ELF-1 (cell line): ENCODE measurements at regions not wholly inside any gene's neighbourhood (a gene's known extent, or its start where the extent isn't known, plus 50 kb on each side); places are given as distances from the start of the nearest gene placed in this dataset.
A peak's percentile ranks its signal among the peaks of the same experiment; 100 is the strongest.
"Not testable (repeated sequence)": the region's sequence is repeated elsewhere in the genome, so short reads cannot be mapped to it uniquely, and the experiment has no call there.

Source experiments
- DNase-seq: peaks from one replicate; pipeline ENCODE4 v3.0.0-alpha.2; 2016; ENCODE audit warnings: low read depth, low spot score

- no peak for DNase-seq
Observed at GRCh38 chr6:88499845-88500699, 333.9 kb upstream of the CNR1 start.

DNA sequence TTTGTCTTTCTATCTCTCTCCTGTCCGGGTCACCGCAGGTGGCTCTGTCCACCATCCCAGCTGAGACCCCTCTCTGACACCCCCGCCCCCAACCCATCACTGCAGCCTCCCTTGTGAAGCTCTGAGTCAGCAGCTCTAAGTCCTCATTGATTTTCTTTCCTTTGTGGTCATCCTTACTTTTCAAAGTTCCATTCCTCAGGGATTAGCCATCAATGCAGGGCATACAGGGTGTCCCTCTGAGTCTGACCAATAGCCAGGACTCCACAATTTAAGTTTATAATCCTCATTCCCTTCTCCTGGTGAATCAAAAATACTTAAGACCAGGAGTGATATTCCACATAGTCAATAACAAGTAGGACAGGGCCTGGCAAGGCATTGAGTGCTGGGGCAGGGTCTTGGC lies 333.3 kb upstream of the CNR1 start:
- DNase-seq, result no peak

- DNase-seq, result not testable (repeated sequence)
Observed at GRCh38 chr6:88497403-88497802, 331.3 kb upstream of the CNR1 start.

- DNase-seq, result no peak
Observed at GRCh38 chr6:88494401-88495140, 328.4 kb upstream of the CNR1 start.

DNA sequence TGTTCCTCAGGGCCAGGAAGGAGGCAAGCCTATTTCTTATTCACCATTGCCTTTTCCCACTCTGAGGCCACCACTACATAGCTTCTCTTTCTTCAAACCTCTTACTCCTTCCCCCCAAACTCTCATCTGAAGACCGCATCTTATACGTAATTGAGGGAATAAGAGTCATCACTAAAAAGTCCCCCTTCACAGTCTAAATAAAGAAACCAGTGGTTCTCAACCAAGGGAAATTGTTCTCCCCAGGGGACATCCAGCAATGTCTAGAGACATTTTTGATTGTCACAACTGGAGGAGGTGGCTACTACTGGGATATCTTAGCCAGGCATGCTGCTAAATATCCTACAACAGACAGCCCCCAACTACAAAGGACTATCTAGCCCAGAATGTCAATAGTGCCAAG lies 327.6 kb upstream of the CNR1 start:
- no peak for DNase-seq

DNA sequence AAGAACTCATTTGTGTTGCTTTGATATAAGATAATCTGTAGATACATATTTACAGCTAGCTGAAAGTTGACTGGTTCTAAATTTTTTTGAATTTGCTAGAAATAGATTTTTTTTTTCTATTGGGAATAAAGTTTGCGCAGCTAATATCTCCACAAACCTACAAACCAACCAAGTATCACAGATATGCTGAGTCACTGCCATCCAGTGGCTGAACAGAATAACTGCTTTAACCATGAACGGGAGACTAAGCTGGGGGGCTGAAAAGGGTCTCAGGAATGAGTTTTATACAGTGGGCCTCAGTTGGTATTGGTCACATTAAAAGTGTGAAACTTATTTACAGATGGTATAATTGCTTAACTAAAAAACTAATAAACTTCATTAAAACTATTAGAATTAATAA lies 326.7 kb upstream of the CNR1 start:
- DNase-seq, result no peak

GRCh38 chr6:88492241-88492640 lies 326.1 kb upstream of the CNR1 start:
- DNase-seq, result no peak

DNA sequence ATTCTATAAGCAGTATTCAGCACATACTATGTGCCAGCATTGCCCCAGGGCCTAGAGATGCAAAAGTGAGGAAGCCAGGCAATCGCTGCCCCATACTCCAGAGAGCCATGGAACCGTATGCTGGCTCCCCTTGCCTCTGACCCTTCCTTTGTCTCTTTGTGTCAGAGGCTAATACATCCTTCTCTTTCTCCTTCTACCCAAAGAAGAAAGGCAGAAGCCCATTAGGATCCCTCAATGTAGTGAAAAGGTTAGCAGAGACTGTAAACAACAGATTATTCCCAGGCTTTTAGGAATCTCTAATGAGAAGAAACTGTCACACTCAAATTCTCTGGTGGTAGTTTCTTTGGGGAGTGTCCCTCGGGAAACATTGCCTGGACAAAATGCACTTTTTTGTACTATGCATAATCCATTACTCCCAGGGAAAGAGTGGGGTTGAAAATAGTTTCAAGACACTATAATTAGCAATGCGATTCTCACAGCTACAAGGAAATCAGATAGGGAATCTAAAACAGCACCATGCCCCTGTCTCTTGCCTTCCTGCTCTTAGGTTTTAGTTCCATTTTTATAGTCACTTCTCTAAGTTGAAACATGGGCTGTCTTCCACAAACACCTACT lies 325.2 kb upstream of the CNR1 start:
- peak; percentile 31 for DNase-seq

GRCh38 chr6:88490908-88491264 lies 324.7 kb upstream of the CNR1 start:
- DNase-seq, result no peak

GRCh38 chr6:88490195-88490907 lies 324.2 kb upstream of the CNR1 start:
- no peak for DNase-seq

- DNase-seq, result no peak
Observed at GRCh38 chr6:88483424-88483823, 317.3 kb upstream of the CNR1 start.

GRCh38 chr6:88482465-88482864 lies 316.3 kb upstream of the CNR1 start:
- DNase-seq, result no peak

DNA sequence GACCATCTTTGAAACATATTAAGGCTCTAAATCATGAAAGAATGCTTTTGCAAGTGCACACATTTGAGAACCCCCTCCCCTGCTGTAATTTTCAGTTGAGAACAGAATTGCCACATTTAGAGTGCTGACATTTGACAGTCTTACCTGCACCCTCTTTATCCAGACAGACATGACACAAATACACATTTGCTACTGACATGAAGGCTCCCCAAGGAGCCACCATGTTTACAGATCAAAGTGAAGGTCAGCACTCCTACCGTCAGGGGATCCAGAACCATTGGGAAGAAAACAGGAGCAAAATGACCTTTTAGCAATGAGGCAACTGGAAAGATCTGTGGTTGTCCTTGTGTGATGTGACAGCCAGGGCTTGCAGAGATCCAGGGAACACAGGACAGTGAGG lies 315.4 kb upstream of the CNR1 start:
- DNase-seq, result no peak

DNA sequence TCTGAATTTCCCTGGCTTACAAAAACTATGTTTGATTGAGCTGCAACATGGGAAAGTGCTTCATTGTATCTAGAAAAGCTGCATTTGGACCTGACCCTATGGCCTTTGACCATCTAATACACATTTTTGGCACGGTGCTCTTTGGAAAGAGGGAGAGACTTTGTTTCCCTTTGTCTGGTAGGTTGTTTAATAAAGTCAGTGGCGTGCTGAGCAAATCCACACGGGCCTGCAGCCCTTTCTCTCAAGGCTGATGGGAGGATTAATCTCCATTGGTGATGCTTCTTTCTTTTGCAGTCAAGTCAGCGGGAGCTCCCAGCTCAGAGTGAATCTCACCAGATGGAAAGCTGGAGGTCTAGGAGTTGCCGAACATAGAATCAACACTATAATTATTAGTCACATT lies 314.7 kb upstream of the CNR1 start:
- DNase-seq, result no peak

DNA sequence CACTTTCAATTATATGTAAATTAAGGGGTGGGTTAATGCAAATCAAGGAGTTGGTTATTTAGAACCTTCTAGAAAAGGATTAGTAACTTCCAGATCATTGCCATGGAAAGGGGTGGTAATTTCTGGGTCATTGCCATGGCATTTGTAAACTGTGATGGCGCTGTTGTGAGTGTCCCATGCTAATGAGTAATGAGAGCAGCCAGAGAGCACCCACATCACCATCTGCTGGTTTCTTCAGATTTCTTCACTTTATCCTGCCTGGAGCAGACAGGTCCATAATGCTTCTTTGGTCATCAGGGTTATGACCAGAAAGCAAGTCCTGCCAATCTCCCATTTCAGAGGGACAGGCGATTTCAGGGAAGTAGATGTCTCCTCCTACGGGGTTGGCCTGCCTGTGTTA lies 311.3 kb upstream of the CNR1 start:
- no peak for DNase-seq

- DNase-seq, result no peak
Observed at GRCh38 chr6:88476388-88476787, 310.2 kb upstream of the CNR1 start.

GRCh38 chr6:88474720-88475119 lies 308.6 kb upstream of the CNR1 start:
- DNase-seq, result no peak

GRCh38 chr6:88473589-88473988 lies 307.4 kb upstream of the CNR1 start:
- no peak for DNase-seq

GRCh38 chr6:88472851-88473525 lies 306.8 kb upstream of the CNR1 start:
- no peak for DNase-seq

DNA sequence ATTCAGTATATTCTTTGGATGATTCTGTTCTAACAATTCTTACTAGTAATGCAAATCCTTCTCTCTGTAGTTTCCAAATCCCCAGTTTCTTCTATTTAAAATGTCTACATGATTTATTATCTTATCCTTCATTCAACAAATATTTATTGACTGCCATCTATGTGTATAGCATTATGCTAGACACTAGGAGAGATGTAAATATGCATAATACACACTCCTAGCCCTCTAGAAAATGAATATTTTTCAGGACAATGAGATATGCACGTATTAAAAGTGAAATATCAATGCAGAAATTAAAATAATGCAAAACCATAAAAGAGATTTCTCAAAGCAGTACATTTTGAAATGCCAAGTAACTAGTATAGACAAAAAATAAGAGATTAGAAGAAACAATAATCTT lies 293.5 kb upstream of the CNR1 start:
- DNase-seq, result no peak

GRCh38 chr6:88459189-88459588 lies 293.0 kb upstream of the CNR1 start:
- no peak for DNase-seq

- no peak for DNase-seq
Observed at GRCh38 chr6:88458662-88459061, 292.5 kb upstream of the CNR1 start.
